HG03354 (cell line): ENCODE measurements at regions not wholly inside any gene's neighbourhood (a gene's known extent, or its start where the extent isn't known, plus 50 kb on each side); places are given as distances from the start of the nearest gene placed in this dataset.

Source experiments
- ATAC-seq: cut with Tn5 transposase; IDR thresholded peaks from one replicate; pipeline ENCODE4 v1.9.1; 2021; ENCODE audit warnings: mild to moderate bottlenecking; ENCODE audit not compliant: unreplicated experiment, poor library complexity, severe bottlenecking

DNA sequence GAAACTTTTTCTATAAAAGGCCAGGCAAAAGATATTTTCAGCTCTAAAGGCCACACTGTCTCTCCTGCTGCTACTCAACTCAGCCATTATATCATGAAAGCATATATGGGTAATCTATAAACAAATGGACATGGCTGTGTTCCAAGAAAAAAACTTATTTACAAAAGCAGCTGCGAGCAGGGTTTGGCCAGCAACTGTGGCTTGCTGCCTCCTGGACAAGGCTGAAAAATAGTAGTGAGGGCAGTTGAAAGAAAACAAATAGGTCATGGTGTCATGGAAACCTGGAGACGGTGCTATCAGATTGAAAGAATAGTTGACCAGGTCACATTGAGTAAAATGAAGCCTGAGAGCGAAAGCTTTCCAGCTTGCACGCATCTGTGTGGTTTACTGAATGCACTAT is 89.2 kb upstream of the LRATD1 start:
- ATAC-seq, result no peak

- ATAC-seq, result no peak
Observed at GRCh38 chr2:14544247-14544646, 88.3 kb upstream of the LRATD1 start.

DNA sequence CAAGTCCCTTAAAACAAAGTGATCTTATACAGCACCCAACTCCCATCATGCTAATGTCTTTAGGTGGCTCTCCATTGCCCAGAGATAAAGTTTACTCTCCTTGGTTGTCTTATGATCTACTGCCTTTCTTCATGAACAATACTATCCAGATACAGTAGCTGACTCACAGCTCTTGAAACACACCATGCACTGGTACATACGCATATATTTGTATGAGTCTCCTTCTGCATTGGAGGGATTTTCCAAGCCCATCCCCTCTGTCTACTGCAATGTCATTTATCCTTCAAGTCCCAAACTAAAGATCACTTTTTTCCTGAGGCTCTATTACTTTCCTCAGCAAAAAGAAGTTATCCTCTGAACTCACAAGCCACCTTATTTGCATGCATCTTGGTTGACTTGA is 84.7 kb upstream of the LRATD1 start:
- no peak for ATAC-seq

DNA sequence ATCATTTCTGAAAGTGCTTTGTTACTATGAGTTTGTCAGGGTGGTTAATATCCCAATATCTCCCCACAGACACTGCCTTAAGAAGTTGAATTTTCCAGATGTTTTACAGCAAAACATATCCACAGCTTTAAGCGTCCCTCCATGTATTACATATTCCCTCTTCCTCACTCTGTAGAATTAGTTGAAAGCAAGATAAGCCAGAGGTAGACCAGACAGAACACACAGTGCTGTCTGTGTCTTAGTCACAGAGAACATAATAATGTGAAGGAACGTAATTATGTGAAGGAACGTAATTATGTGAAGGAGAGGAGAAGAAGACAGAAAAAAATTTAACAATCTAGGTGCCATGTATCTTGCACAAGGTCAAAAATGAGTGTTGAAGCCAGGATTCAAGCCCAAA is 81.9 kb upstream of the LRATD1 start:
- no peak for ATAC-seq

- no peak for ATAC-seq
Observed at GRCh38 chr2:14551069-14551468, 81.4 kb upstream of the LRATD1 start.

DNA sequence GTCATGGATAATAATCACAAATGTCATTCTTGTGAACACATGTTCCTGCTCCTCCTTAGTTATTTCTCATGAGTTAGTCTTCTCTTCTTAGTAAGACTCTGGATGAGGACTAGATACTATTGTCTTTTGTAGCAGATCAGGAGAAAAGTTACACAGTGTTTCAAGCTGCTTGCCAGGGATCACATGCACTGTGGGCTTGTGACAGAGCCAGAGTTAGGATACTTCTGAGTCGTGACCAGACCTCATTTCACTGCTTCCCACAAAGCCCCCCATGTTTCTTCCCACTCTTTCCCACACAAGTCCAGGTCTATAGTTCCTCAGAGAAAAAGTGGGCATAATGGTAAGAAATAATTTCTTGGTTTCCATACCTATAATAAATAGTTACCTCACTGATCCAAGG is 80.2 kb upstream of the LRATD1 start:
- ATAC-seq, result no peak

DNA sequence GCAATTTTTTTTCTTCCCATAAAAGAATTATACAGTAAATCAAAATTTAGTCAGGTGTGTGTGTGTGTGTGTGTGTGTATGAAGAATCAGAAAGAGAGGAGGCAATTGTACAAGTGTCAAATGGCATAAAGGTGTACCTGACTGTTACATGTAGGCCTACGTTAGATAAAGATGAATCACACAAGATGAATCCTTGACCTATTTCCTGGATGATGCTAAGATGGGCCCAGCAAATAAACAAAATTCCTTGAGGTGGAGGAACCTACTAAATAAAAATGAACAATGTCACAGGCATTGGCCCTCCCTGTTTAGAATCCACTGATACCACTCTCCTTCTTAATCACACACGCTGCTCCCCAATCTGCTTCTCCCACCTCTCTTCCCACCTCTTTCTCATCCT is 79.7 kb upstream of the LRATD1 start:
- no peak for ATAC-seq

- ATAC-seq, result no peak
Observed at GRCh38 chr2:14554849-14555545, 77.5 kb upstream of the LRATD1 start.

DNA sequence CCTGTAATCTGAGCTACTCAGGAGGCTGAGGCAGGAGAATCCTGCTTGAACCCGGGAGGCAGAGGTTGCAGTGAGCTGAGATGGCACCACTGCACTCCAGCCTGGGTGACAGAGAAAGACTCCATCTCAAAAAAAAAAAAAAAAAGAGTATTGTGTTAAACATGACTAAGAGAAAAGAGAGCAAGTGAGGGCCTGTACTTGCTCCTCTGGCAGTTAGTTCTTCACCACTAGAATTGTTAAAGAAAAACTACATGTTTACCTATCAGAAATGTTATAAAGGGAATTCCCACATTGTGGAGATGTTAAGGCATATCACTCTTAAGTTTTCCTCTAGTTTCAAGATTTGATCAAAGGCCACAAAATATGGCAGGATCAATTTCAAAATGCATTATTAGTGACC is 75.4 kb upstream of the LRATD1 start:
- no peak for ATAC-seq

- no peak for ATAC-seq
Observed at GRCh38 chr2:14557916-14558315, 74.6 kb upstream of the LRATD1 start.

DNA sequence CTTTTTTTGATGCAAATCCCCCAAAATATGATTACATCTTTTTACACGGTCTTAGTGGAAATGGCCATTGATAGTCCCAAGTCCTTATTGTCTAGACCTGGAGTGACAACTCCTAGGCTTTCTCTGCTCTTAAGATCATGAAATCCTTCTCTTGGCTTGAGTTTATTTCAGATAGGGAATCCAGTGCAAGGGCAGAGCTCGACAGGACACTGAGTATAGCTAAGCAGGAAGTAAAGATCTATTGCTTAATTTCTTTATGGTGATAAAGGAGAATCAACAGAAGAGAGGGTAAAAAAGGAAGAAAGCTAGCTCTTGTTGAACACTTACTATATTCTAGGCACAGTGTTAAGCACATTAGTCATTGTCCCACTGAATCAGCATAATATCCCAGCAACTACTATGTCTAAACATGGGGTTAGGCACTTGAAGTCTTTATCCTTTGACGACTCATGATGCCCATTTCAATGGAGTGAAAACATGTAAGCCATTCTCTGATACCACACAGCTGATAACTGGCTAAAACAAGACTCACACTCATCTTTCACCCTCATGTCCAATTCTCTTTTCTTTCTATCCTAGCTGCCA is 74.1 kb upstream of the LRATD1 start:
- ATAC-seq, result no peak

- ATAC-seq, result no peak
Observed at GRCh38 chr2:14560716-14561115, 71.8 kb upstream of the LRATD1 start.

DNA sequence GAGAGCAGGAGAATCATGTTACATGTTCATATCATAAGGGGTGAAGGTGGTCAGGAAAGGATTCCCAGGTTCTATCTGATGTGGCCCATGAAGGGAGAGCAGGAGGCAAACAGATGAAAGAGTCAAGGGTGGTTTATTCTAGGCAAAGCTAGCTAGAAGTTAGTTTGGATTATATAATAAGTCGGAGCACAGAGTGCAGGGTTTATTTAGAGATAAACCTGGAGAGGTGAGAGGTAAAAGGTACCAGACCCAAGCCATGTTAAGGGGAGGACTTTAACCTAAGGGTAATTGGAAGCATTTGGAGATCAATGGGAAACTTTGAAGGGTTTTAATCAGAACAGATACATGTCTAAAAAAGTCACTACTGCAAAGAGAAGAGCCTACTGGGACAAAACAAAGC is 69.2 kb upstream of the LRATD1 start:
- no peak for ATAC-seq

GRCh38 chr2:14565666-14566065 is 66.9 kb upstream of the LRATD1 start:
- no peak for ATAC-seq

DNA sequence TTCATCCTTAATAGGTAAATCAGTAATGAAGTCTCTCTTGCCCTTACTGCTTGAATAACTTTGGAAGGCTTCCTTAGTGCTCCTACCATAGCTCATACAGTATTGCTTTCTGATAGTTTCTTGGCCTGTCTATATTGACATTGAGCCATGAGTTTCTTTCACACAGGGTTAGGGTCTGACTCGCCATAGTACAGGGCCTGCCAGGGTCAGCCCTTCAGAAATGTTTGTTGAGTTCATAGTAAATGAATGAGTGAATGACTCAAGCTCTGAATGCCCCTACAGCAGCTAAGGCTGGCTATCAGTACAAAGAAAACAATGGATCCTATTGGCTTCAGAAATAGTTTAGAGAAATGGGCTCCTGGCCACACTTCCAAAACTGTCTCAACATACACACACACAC is 65.0 kb upstream of the LRATD1 start:
- no peak for ATAC-seq

GRCh38 chr2:14569294-14569693 is 63.2 kb upstream of the LRATD1 start:
- ATAC-seq, result no peak

DNA sequence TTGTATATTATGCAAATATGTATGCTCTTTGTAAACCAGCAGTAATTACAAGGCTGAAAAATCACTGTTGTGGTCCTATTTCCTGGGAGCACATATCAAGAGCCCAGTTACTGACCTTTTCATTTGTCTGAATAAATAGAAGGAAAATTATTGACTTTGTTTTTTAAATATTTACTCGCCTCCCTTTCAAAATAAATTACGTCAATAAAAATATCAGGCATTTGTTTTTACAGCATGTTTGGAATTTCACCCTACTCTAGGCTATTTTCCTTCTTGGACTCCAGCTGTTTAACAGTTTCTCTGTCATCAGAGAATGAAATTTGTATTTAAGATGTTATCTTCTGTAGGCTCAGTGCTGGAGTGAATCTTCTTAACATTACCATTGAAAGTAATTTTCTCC is 59.9 kb upstream of the LRATD1 start:
- ATAC-seq, result no peak

- no peak for ATAC-seq
Observed at GRCh38 chr2:14577843-14578242, 54.7 kb upstream of the LRATD1 start.
